H9 (cell line): ENCODE measurements at regions not wholly inside any gene's neighbourhood (a gene's known extent, or its start where the extent isn't known, plus 50 kb on each side); places are given as distances from the start of the nearest gene placed in this dataset.

Source experiments
- DNase-seq: peaks from one replicate; pipeline ENCODE4 v3.0.0-alpha.2; 2017
- H2AFZ ChIP-seq: one replicate; pipeline ENCODE4 v1.6.1; 2013; ENCODE audit warnings: mild to moderate bottlenecking, low read length, control low read depth, moderate library complexity
- H2AK5ac ChIP-seq: 2 replicates; pipeline ENCODE4 v1.6.1; 2013; ENCODE audit warnings: low read length, control low read depth, mixed read lengths; ENCODE audit not compliant: insufficient read length
- H2BK120ac ChIP-seq: one replicate; pipeline ENCODE4 v1.6.1; 2013; ENCODE audit warnings: low read depth, mild to moderate bottlenecking, low read length, control low read depth, inconsistent platforms; ENCODE audit not compliant: poor library complexity, severe bottlenecking
- H2BK12ac ChIP-seq: 2 replicates; pipeline ENCODE4 v1.6.1; 2013; ENCODE audit warnings: low read length, control low read depth, mixed read lengths, low read depth; ENCODE audit not compliant: insufficient read length
- H2BK15ac ChIP-seq: 2 replicates; pipeline ENCODE4 v1.6.1; 2013; ENCODE audit warnings: low read depth, low read length, control low read depth
- H2BK20ac ChIP-seq: one replicate; pipeline ENCODE4 v1.6.1; 2013; ENCODE audit warnings: low read depth, mild to moderate bottlenecking, low read length, control low read depth, inconsistent platforms; ENCODE audit not compliant: poor library complexity, severe bottlenecking
- H2BK5ac ChIP-seq: 2 replicates; pipeline ENCODE4 v1.6.1; 2013; ENCODE audit warnings: low read length, control low read depth, mixed read lengths; ENCODE audit not compliant: insufficient read length
- H3K14ac ChIP-seq: 2 replicates; pipeline ENCODE4 v1.6.1; 2013; ENCODE audit warnings: low read length, control low read depth; ENCODE audit not compliant: insufficient read depth
- H3K18ac ChIP-seq: 2 replicates; pipeline ENCODE4 v1.6.1; 2013; ENCODE audit warnings: low read depth, mild to moderate bottlenecking, mixed read lengths, low read length, control low read depth; ENCODE audit not compliant: insufficient read length
- H3K23ac ChIP-seq: 2 replicates; pipeline ENCODE4 v1.6.1; 2013; ENCODE audit warnings: low read length, control low read depth, mixed read lengths, low read depth; ENCODE audit not compliant: insufficient read length
- H3K23me2 ChIP-seq: 2 replicates; pipeline ENCODE4 v1.6.1; 2013; ENCODE audit warnings: low read depth, mild to moderate bottlenecking, mixed read lengths, low read length, control low read depth; ENCODE audit not compliant: insufficient read length, poor library complexity, severe bottlenecking
- H3K27ac ChIP-seq: 2 replicates; pipeline ENCODE4 v1.5.1; 2013; ENCODE audit warnings: low read length, control low read depth, mixed read lengths, low read depth; ENCODE audit not compliant: insufficient read length
- H3K27me3 ChIP-seq: 2 replicates; pipeline ENCODE4 v1.6.1; 2013; ENCODE audit warnings: low read length, control low read depth, inconsistent platforms; ENCODE audit not compliant: insufficient read depth
- H3K4ac ChIP-seq: 2 replicates; pipeline ENCODE4 v1.6.1; 2013; ENCODE audit warnings: low read depth, mild to moderate bottlenecking, control low read depth, inconsistent platforms, low read length, moderate library complexity
- H3K4me1 ChIP-seq: 2 replicates; pipeline ENCODE4 v1.6.1; 2013; ENCODE audit warnings: low read length, control low read depth, inconsistent platforms; ENCODE audit not compliant: insufficient read depth
- H3K4me2 ChIP-seq: 2 replicates; pipeline ENCODE4 v1.6.1; 2013; ENCODE audit warnings: low read length, control low read depth, mixed read lengths; ENCODE audit not compliant: insufficient read length, insufficient read depth
- H3K56ac ChIP-seq: 2 replicates; pipeline ENCODE4 v1.6.1; 2013; ENCODE audit warnings: low read depth, mild to moderate bottlenecking, mixed read lengths, low read length, control low read depth; ENCODE audit not compliant: insufficient read length
- H3K79me1 ChIP-seq: 2 replicates; pipeline ENCODE4 v1.6.1; 2013; ENCODE audit warnings: low read depth, mild to moderate bottlenecking, moderate library complexity, low read length, control low read depth, inconsistent platforms; ENCODE audit not compliant: insufficient read depth, poor library complexity, severe bottlenecking
- H3K79me2 ChIP-seq: 2 replicates; pipeline ENCODE4 v1.6.1; 2013; ENCODE audit warnings: low read length, control low read depth, inconsistent platforms; ENCODE audit not compliant: insufficient read depth
- H3K9ac ChIP-seq: 2 replicates; pipeline ENCODE4 v1.6.1; 2013; ENCODE audit warnings: low read length, control low read depth, mixed read lengths; ENCODE audit not compliant: insufficient read length; ENCODE audit errors: extremely low read depth
- H3K9me3 ChIP-seq: one replicate; pipeline ENCODE4 v1.6.1; 2013; ENCODE audit warnings: low read depth, low read length, inconsistent platforms; ENCODE audit not compliant: control insufficient read depth
- H3T11ph ChIP-seq: one replicate; pipeline ENCODE4 v1.6.1; 2013; ENCODE audit warnings: mild to moderate bottlenecking, low read length, control low read depth, inconsistent platforms
- H4K20me1 ChIP-seq: one replicate; pipeline ENCODE4 v1.6.1; 2013; ENCODE audit not compliant: control insufficient read depth, insufficient read length, insufficient read depth
- H4K5ac ChIP-seq: 2 replicates; pipeline ENCODE4 v1.6.1; 2013; ENCODE audit warnings: low read depth, mild to moderate bottlenecking, mixed read lengths, low read length, control low read depth; ENCODE audit not compliant: insufficient read length
- H4K8ac ChIP-seq: replicated peaks from 2 replicates; pipeline ENCODE4 v1.6.1; 2013; ENCODE audit warnings: low read length, control low read depth, mixed read lengths, low read depth; ENCODE audit not compliant: insufficient read length
- H4K91ac ChIP-seq: 2 replicates; pipeline ENCODE4 v1.6.1; 2013; ENCODE audit warnings: low read depth, mild to moderate bottlenecking, moderate library complexity, mixed read lengths, low read length, control low read depth; ENCODE audit not compliant: insufficient read length
- H3K27ac Mint-ChIP-seq, 3 experiments: 2 replicates in 2 of 3; 3 replicates in 1 of 3; pipeline ENCODE4 v1.8.0; 2020 to 2021; ENCODE audit warnings: mixed read lengths in 3 of 3, mild to moderate bottlenecking in 1 of 3, moderate library complexity in 1 of 3
- H3K27me3 Mint-ChIP-seq: 2 replicates; pipeline ENCODE4 v1.8.0; 2021; ENCODE audit warnings: low read depth, mild to moderate bottlenecking, moderate library complexity, mixed read lengths
- H3K36me3 Mint-ChIP-seq, 3 experiments: 2 replicates in 2 of 3; 3 replicates in 1 of 3; pipeline ENCODE4 v1.8.0; 2020 to 2021; ENCODE audit warnings: low read depth in 3 of 3, mixed read lengths in 3 of 3; ENCODE audit not compliant: insufficient read depth in 1 of 3
- H3K4me1 Mint-ChIP-seq, 2 experiments: 2 replicates each; pipeline ENCODE4 v1.8.0; 2020; ENCODE audit warnings: mixed read lengths in 2 of 2
- H3K4me3 Mint-ChIP-seq, 2 experiments: 2 replicates in 1 of 2; 3 replicates in 1 of 2; pipeline ENCODE4 v1.8.0; 2020 to 2021; ENCODE audit warnings: mild to moderate bottlenecking in 2 of 2, mixed read lengths in 2 of 2, moderate library complexity in 1 of 2
- H3K9me3 Mint-ChIP-seq, 2 experiments: 2 replicates in 1 of 2; 3 replicates in 1 of 2; pipeline ENCODE4 v1.8.0; 2020; ENCODE audit warnings: mild to moderate bottlenecking in 2 of 2, mixed read lengths in 2 of 2, moderate library complexity in 1 of 2
- WGBS: extraction: QIAGEN DNeasy Blood & Tissue Kit; methylation state at CpG from one replicate; pipeline ENCODE4 v1.1.7; 2013; ENCODE audit warnings: missing lambda C conversion rate, low lambda C conversion rate, mixed read lengths; ENCODE audit not compliant: insufficient read length; ENCODE audit errors: extremely low coverage; 5-methylcytosine and 5-hydroxymethylcytosine counted together
- TF ChIP-seq, protein P1 (sequence below): fragments of 200-600 bp; sonication (generic); conservative IDR thresholded peaks from 3 replicates; pipeline ENCODE4 v1.8.0; 2021; ENCODE audit warnings: antibody characterized with exemption, mild to moderate bottlenecking

DNA sequence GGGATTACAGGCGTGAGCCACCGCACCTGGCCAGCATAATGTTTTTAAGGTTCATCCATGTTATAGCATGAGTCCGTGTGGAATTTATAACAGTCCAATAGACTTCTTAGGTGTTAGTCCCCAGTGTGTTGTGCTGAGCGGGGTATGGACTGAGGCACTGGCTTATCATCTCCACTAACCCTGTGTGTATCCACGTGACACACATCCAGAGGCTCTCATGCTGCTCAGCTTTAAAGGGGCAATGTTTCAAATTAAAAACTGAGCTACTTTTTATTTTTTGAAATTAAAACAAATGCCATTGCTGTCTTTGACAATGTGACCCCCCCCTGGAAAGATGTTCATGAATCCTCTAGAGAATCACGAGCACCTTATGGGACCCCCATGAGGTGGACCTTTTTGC lies 54.3 kb upstream of the TRERF1 start:
- Histone ChIP-seq H3K9me3 (no peaks in the 10 kb centered on the region), H2BK20ac (no peak overlapping the region), H3K4ac (no peak overlapping the region), H3K4me1 (no peaks in the 10 kb centered on the region), H3K56ac (no peak overlapping the region), H2BK5ac (no peak overlapping the region), H3K4me2 (no peak overlapping the region), H4K8ac (no peak overlapping the region), H2BK15ac (no peak overlapping the region), H2BK120ac (no peak overlapping the region), H3K18ac (no peak overlapping the region), H3K79me1 (no peaks in the 10 kb centered on the region), H3K9ac (no peak overlapping the region), H4K20me1 (no peaks in the 10 kb centered on the region), H3K27me3 (no peaks in the 10 kb centered on the region; the same call in 1 of the 2 replicates), H3K14ac (no peak overlapping the region), H3K79me2 (no peaks in the 10 kb centered on the region), H2BK12ac (no peak overlapping the region), H3K23me2 (no peaks in the 10 kb centered on the region), H3K27ac (no peak overlapping the region), H4K91ac (no peak overlapping the region), H2AK5ac (no peak overlapping the region), H2AFZ (no peak overlapping the region), H3T11ph (no peak overlapping the region), H4K5ac (no peak overlapping the region), H3K23ac (no peak overlapping the region)
- H3K36me3 Mint-ChIP-seq: no peaks in the 10 kb centered on the region
- DNase-seq: no peak
- H3K27me3 Mint-ChIP-seq: peaks cover 2% of the 10 kb centered on the region; the same call in 1 of the 2 replicates
- no peak overlapping the region for H3K27ac Mint-ChIP-seq
- no CpG with 5 or more reads among the region's 6 CpGs for WGBS
- peaks cover 0 to 2% of the 10 kb centered on the region in 2 experiments; a peak in 1 of 5 replicates for H3K9me3 Mint-ChIP-seq
- no peak overlapping the region for H3K4me3 Mint-ChIP-seq
- TF ChIP-seq, protein P1, sequence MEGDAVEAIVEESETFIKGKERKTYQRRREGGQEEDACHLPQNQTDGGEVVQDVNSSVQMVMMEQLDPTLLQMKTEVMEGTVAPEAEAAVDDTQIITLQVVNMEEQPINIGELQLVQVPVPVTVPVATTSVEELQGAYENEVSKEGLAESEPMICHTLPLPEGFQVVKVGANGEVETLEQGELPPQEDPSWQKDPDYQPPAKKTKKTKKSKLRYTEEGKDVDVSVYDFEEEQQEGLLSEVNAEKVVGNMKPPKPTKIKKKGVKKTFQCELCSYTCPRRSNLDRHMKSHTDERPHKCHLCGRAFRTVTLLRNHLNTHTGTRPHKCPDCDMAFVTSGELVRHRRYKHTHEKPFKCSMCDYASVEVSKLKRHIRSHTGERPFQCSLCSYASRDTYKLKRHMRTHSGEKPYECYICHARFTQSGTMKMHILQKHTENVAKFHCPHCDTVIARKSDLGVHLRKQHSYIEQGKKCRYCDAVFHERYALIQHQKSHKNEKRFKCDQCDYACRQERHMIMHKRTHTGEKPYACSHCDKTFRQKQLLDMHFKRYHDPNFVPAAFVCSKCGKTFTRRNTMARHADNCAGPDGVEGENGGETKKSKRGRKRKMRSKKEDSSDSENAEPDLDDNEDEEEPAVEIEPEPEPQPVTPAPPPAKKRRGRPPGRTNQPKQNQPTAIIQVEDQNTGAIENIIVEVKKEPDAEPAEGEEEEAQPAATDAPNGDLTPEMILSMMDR: no peak
- no peaks in the 10 kb centered on the region for H3K4me1 Mint-ChIP-seq
